T-helper 1 cell treated with Interleukin-12 subunit alpha and Interleukin-12 subunit beta and Interleukin-4 antibody, amounts not matched to agents 30 μg/mL and 1 μg/mL, for 36 hours (primary cell): ENCODE measurements at regions not wholly inside any gene's neighbourhood (a gene's known extent, or its start where the extent isn't known, plus 50 kb on each side); places are given as distances from the start of the nearest gene placed in this dataset.
"Not testable (repeated sequence)": the region's sequence is repeated elsewhere in the genome, so short reads cannot be mapped to it uniquely, and the experiment has no call there.

ENCODE experiments used
- H3K27ac Mint-ChIP-seq: one replicate; pipeline ENCODE4 v1.8.0; 2021; ENCODE audit warnings: mild to moderate bottlenecking, mixed read lengths
- H3K27me3 Mint-ChIP-seq: one replicate; pipeline ENCODE4 v1.8.0; 2021; ENCODE audit warnings: low read depth, mixed read lengths
- H3K36me3 Mint-ChIP-seq: one replicate; pipeline ENCODE4 v1.8.0; 2021; ENCODE audit warnings: low read depth, mixed read lengths
- H3K4me1 Mint-ChIP-seq: one replicate; pipeline ENCODE4 v1.8.0; 2021; ENCODE audit warnings: low read depth, mixed read lengths
- H3K4me3 Mint-ChIP-seq: one replicate; pipeline ENCODE4 v1.8.0; 2021; ENCODE audit warnings: mild to moderate bottlenecking, moderate library complexity, mixed read lengths
- H3K9me3 Mint-ChIP-seq: one replicate; pipeline ENCODE4 v1.8.0; 2021; ENCODE audit warnings: mixed read lengths

- H3K4me3 Mint-ChIP-seq, result not testable (repeated sequence)
These were observed 942.3 kb downstream of the TLE1 start for GRCh38 chr9:80747056-80747455.

GRCh38 chr9:80732506-80732905 is 956.8 kb downstream of the TLE1 start:
- no peaks in the 10 kb centered on the region for H3K36me3 Mint-ChIP-seq
- H3K9me3 Mint-ChIP-seq, result peaks cover 6% of the 10 kb centered on the region
- H3K4me1 Mint-ChIP-seq, result no peaks in the 10 kb centered on the region
- no peak overlapping the region for H3K27ac Mint-ChIP-seq
- no peaks in the 10 kb centered on the region for H3K27me3 Mint-ChIP-seq
- H3K4me3 Mint-ChIP-seq, result no peak overlapping the region

More at GRCh38 chr9:80747056-80747455, 942.3 kb downstream of the TLE1 start:
- not testable (repeated sequence) for H3K9me3 Mint-ChIP-seq, H3K27ac Mint-ChIP-seq, H3K4me1 Mint-ChIP-seq, H3K36me3 Mint-ChIP-seq, H3K27me3 Mint-ChIP-seq

GRCh38 chr9:80720579-80720978 is 968.8 kb downstream of the TLE1 start:
- Mint-ChIP-seq H3K27me3 (no peaks in the 10 kb centered on the region), H3K4me1 (no peaks in the 10 kb centered on the region), H3K36me3 (no peaks in the 10 kb centered on the region), H3K9me3 (peaks cover 16% of the 10 kb centered on the region), H3K27ac (no peak overlapping the region), H3K4me3 (no peak overlapping the region)

GRCh38 chr9:80707120-80707519 is 982.2 kb downstream of the TLE1 start:
- no peaks in the 10 kb centered on the region for H3K36me3 Mint-ChIP-seq
- H3K4me3 Mint-ChIP-seq, result no peak overlapping the region
- no peaks in the 10 kb centered on the region for H3K4me1 Mint-ChIP-seq
- no peak overlapping the region for H3K27ac Mint-ChIP-seq
- peaks cover 17% of the 10 kb centered on the region for H3K9me3 Mint-ChIP-seq
- no peaks in the 10 kb centered on the region for H3K27me3 Mint-ChIP-seq

GRCh38 chr9:80701061-80701460 is 988.3 kb downstream of the TLE1 start:
- Mint-ChIP-seq H3K27me3 (no peaks in the 10 kb centered on the region), H3K36me3 (no peaks in the 10 kb centered on the region), H3K9me3 (peaks cover 4% of the 10 kb centered on the region), H3K27ac (no peak overlapping the region), H3K4me3 (no peak overlapping the region), H3K4me1 (no peaks in the 10 kb centered on the region)

- no peak overlapping the region for H3K4me3 Mint-ChIP-seq
- no peaks in the 10 kb centered on the region for H3K4me1 Mint-ChIP-seq
- no peaks in the 10 kb centered on the region for H3K9me3 Mint-ChIP-seq
- no peaks in the 10 kb centered on the region for H3K36me3 Mint-ChIP-seq
- H3K27ac Mint-ChIP-seq, result no peak overlapping the region
- no peaks in the 10 kb centered on the region for H3K27me3 Mint-ChIP-seq
These were observed 989.8 kb downstream of the TLE1 start for GRCh38 chr9:80699511-80699998.

GRCh38 chr9:80698725-80699410 is 990.5 kb downstream of the TLE1 start:
- Mint-ChIP-seq H3K4me1 (no peaks in the 10 kb centered on the region), H3K27me3 (no peaks in the 10 kb centered on the region), H3K9me3 (peaks cover 4% of the 10 kb centered on the region), H3K4me3 (no peak overlapping the region), H3K27ac (no peak overlapping the region), H3K36me3 (no peaks in the 10 kb centered on the region)

- Mint-ChIP-seq H3K27ac (no peak overlapping the region), H3K4me1 (no peaks in the 10 kb centered on the region), H3K4me3 (no peak overlapping the region), H3K9me3 (peaks cover 4% of the 10 kb centered on the region), H3K27me3 (no peaks in the 10 kb centered on the region), H3K36me3 (no peaks in the 10 kb centered on the region)
These were observed 996.6 kb downstream of the TLE1 start for GRCh38 chr9:80692751-80693150.

- Mint-ChIP-seq H3K9me3 (peaks cover 9% of the 10 kb centered on the region), H3K27ac (no peak overlapping the region), H3K4me3 (no peak overlapping the region), H3K36me3 (no peaks in the 10 kb centered on the region), H3K27me3 (no peaks in the 10 kb centered on the region), H3K4me1 (no peaks in the 10 kb centered on the region)
These were observed 998.1 kb downstream of the TLE1 start for GRCh38 chr9:80691229-80691628.

GRCh38 chr9:80690349-80690939 is 998.9 kb downstream of the TLE1 start:
- Mint-ChIP-seq H3K4me1 (no peaks in the 10 kb centered on the region), H3K27me3 (no peaks in the 10 kb centered on the region), H3K9me3 (peaks cover 9% of the 10 kb centered on the region), H3K27ac (no peak overlapping the region), H3K36me3 (no peaks in the 10 kb centered on the region), H3K4me3 (no peak overlapping the region)

GRCh38 chr9:80679916-80680315 is 1009.4 kb downstream of the TLE1 start:
- no peaks in the 10 kb centered on the region for H3K27me3 Mint-ChIP-seq
- no peak overlapping the region for H3K27ac Mint-ChIP-seq
- H3K9me3 Mint-ChIP-seq, result no peaks in the 10 kb centered on the region
- no peaks in the 10 kb centered on the region for H3K36me3 Mint-ChIP-seq
- no peaks in the 10 kb centered on the region for H3K4me1 Mint-ChIP-seq
- H3K4me3 Mint-ChIP-seq, result no peak overlapping the region

- H3K4me3 Mint-ChIP-seq, result no peak overlapping the region
These were observed 1010.4 kb downstream of the TLE1 start for GRCh38 chr9:80678906-80679305.

GRCh38 chr9:80673496-80673895 is 1015.9 kb downstream of the TLE1 start:
- peaks cover 19% of the 10 kb centered on the region for H3K9me3 Mint-ChIP-seq
- no peaks in the 10 kb centered on the region for H3K27me3 Mint-ChIP-seq
- no peaks in the 10 kb centered on the region for H3K36me3 Mint-ChIP-seq
- H3K4me1 Mint-ChIP-seq, result no peaks in the 10 kb centered on the region
- no peak overlapping the region for H3K4me3 Mint-ChIP-seq
- no peak overlapping the region for H3K27ac Mint-ChIP-seq

More at GRCh38 chr9:80678906-80679305, 1010.4 kb downstream of the TLE1 start:
- no peak overlapping the region for H3K27ac Mint-ChIP-seq
- no peaks in the 10 kb centered on the region for H3K36me3 Mint-ChIP-seq
- peaks cover 3% of the 10 kb centered on the region for H3K9me3 Mint-ChIP-seq
- no peaks in the 10 kb centered on the region for H3K27me3 Mint-ChIP-seq
- no peaks in the 10 kb centered on the region for H3K4me1 Mint-ChIP-seq

GRCh38 chr9:80665479-80665878 is 1023.9 kb downstream of the TLE1 start:
- H3K27me3 Mint-ChIP-seq, result no peaks in the 10 kb centered on the region
- no peak overlapping the region for H3K4me3 Mint-ChIP-seq
- peaks cover 2% of the 10 kb centered on the region for H3K4me1 Mint-ChIP-seq
- peaks cover 23% of the 10 kb centered on the region for H3K9me3 Mint-ChIP-seq
- no peak overlapping the region for H3K27ac Mint-ChIP-seq
- no peaks in the 10 kb centered on the region for H3K36me3 Mint-ChIP-seq
